Activated CD8-positive, alpha-beta memory T cell treated with anti-CD3 and anti-CD28 coated beads for 1 hour (primary cell): ENCODE measurements at regions not wholly inside any gene's neighbourhood (a gene's known extent, or its start where the extent isn't known, plus 50 kb on each side); places are given as distances from the start of the nearest gene placed in this dataset.

Experiments used
- DNase-seq, 2 donors: peaks; one replicate each; pipeline ENCODE4 v3.0.0-alpha.2; 2020; ENCODE audit warnings: low read depth in 1 of 2; ENCODE audit errors: extremely low read depth in 1 of 2

GRCh38 chr11:95692526-95693260 is 96.9 kb downstream of the FAM76B start:
- no peak for DNase-seq

GRCh38 chr11:95690100-95690499 is 99.5 kb downstream of the FAM76B start:
- no peak for DNase-seq

- no peak for DNase-seq
Measured at GRCh38 chr11:95688501-95689222, 100.9 kb downstream of the FAM76B start.

GRCh38 chr11:95688015-95688414 is 101.6 kb downstream of the FAM76B start:
- no peak for DNase-seq

- DNase-seq = no peak
Measured at GRCh38 chr11:95686265-95686664, 103.3 kb downstream of the FAM76B start.

GRCh38 chr11:95684701-95685100 is 104.9 kb downstream of the FAM76B start:
- no peak for DNase-seq

- no peak for DNase-seq
Measured at GRCh38 chr11:95684170-95684569, 105.4 kb downstream of the FAM76B start.

- DNase-seq = no peak
Measured at GRCh38 chr11:95682552-95682951, 107.0 kb downstream of the FAM76B start.

GRCh38 chr11:95680169-95680929 is 109.2 kb downstream of the FAM76B start:
- DNase-seq = no peak

GRCh38 chr11:95678988-95679387 is 110.6 kb downstream of the FAM76B start:
- DNase-seq = no peak

- DNase-seq = no peak
Measured at GRCh38 chr11:95676308-95676707, 113.3 kb downstream of the FAM76B start.

- no peak for DNase-seq
Measured at GRCh38 chr11:95675585-95675984, 114.0 kb downstream of the FAM76B start.

GRCh38 chr11:95674657-95675358 is 114.8 kb downstream of the FAM76B start:
- no peak for DNase-seq

- DNase-seq = no peak
Measured at GRCh38 chr11:95671768-95672167, 117.8 kb downstream of the FAM76B start.

GRCh38 chr11:95668131-95668530 is 121.5 kb downstream of the FAM76B start:
- DNase-seq = no peak

GRCh38 chr11:95661162-95661561 is 128.4 kb downstream of the FAM76B start:
- no peak for DNase-seq

- DNase-seq = no peak
Measured at GRCh38 chr11:95660038-95660437, 129.5 kb downstream of the FAM76B start.

GRCh38 chr11:95659088-95659487 is 130.5 kb downstream of the FAM76B start:
- no peak for DNase-seq

- DNase-seq = no peak
Measured at GRCh38 chr11:95655536-95655935, 134.0 kb downstream of the FAM76B start.

GRCh38 chr11:95653680-95654079 is 135.9 kb downstream of the FAM76B start:
- DNase-seq = no peak

- DNase-seq = no peak
Measured at GRCh38 chr11:95653099-95653498, 136.5 kb downstream of the FAM76B start.
